ACHN (cell line): ENCODE measurements at regions not wholly inside any gene's neighbourhood (a gene's known extent, or its start where the extent isn't known, plus 50 kb on each side); places are given as distances from the start of the nearest gene placed in this dataset.
"Not testable (repeated sequence)": the region's sequence is repeated elsewhere in the genome, so short reads cannot be mapped to it uniquely, and the experiment has no call there.

ENCODE experiments used
- DNase-seq: peaks from one replicate; pipeline ENCODE4 v3.0.0-alpha.2; 2015
- in situ Hi-C: cut with HindIII; loops from 2 replicates; pipeline ENCODE4 v1.10.0; 2017; ENCODE audit warnings: low sequenced_read_pairs, low pct_ligation_motif_present, low pct_unique_long_range_greater_than_20kb

DNA sequence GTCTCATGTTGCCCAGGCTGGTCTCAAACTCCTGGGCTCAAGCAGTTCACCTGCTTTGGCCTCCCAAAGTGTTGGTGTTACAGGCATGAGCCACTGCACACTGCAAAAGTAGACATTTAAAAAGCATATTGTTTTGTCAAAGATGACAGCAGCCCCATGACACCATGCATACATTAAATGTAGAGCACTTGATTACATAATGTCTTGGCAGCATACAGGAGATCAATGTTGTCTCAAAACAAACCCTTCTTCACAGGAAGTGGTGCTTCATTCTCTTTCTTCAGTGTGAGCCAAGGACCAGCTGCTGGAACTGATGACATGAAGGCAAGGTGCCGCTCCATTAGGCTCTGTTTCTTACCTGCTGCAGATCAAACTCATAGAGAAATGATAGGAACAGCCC lies 218.4 kb downstream of the KLF6 start:
- no peak for DNase-seq
- in situ Hi-C loops: no loop called here

- no peak for DNase-seq
- in situ Hi-C loops: no loop called here
Observed at GRCh38 chr10:3564346-3565002, 220.5 kb downstream of the KLF6 start.

DNA sequence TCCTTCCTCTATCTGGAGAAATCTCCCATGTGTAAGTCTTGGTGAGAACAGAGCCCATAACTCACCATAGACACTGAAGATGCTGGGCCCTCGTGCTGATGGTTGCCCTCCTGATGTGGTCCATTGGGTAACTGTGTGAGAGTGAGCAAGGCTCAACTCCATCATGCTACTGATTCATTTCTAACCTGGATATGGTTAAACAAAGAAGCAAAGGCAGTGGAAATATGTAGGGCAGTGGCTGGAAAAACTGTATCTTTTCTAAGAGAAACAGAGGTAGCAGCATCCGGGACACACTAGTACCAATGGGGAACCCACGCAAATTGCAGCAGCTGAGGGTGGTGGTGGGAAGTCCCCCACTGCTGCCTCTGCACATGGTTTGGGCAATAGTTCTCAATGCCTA lies 221.7 kb downstream of the KLF6 start:
- DNase-seq: no peak
- in situ Hi-C loops: no loop called here

GRCh38 chr10:3560628-3561027 lies 224.4 kb downstream of the KLF6 start:
- DNase-seq, in situ Hi-C loops: not testable (repeated sequence)

DNA sequence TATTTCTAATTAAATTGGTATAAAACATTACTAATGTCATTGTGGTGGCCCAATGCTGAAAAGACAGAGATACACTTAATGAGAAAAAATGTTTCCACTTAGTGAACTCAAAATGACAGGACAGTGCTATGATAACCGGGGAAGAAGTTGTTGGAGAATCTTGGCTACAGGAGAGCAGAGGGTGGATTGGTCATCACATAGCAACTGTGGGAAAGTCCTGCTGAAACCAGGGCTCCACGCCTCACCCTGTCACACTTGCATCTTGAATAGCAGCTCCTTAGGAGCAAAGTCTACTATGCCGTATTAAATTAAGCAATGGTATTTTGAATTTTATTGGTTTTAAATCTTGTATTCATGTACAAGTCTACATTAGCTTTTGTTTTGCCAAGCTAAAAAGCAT lies 225.5 kb downstream of the KLF6 start:
- in situ Hi-C loops: no loop called here
- no peak for DNase-seq

GRCh38 chr10:3559011-3559410 lies 226.0 kb downstream of the KLF6 start:
- DNase-seq: no peak
- in situ Hi-C loops: no loop called here

DNA sequence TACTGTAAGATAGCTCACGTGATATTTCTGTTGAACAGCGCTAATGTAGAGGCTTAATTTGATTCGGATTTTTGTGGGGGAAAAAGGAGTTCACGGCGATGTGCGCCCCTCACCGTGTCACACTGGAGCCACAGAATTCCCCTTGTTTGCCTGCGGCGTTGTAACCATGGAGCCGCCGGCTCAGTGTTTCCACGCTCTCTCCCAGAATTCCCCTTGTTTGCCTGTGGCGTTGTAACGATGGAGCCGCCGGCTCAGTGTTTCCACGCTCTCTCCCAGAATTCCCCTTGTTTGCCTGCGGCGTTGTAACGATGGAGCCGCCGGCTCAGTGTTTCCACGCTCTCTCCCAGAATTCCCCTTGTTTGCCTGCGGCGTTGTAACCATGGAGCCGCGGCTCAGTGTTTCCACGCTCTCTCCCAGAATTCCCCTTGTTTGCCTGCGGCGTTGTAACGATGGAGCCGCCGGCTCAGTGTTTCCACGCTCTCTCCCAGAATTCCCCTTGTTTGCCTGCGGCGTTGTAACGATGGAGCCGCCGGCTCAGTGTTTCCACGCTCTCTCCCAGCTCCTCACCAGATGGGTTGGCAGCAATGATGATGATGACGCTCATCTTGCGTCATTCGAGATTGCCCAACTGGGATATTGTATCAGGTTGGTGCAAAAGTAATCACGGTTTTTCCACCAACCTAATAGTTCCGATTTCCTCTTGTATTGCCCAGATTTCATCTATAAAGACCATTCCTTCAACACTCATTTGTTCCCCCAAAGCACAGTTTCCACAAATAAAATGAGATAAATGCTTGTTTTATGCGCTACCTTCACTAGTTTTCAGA lies 228.6 kb downstream of the KLF6 start:
- in situ Hi-C loops: not testable (repeated sequence)

DNA sequence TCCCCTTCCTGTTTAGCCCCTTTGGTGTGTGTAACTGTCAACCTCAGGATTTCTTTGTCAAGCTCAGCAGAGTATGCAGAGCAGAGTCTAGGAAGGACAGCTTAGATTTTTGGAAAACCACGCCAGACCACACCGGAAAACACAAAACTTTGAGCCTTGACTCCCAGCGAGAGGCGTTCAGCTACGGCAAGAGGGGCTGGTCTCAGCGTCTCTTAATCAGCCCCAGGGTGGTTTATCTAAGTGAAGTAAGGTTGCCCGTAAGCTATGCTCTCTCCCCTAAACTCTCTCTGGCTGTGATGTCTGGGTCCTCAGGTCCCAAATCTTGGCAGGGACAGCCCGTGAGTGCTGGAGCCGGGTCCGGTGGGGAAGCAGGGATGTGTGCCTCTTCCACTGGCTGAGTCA lies 230.9 kb downstream of the KLF6 start:
- no peak for DNase-seq
- in situ Hi-C loops: no loop called here

More for the DNA sequence above, 228.6 kb downstream of the KLF6 start:
- not testable (repeated sequence) for DNase-seq

GRCh38 chr10:3552281-3552680 lies 232.7 kb downstream of the KLF6 start:
- in situ Hi-C loops: no loop called here
- no peak for DNase-seq

DNA sequence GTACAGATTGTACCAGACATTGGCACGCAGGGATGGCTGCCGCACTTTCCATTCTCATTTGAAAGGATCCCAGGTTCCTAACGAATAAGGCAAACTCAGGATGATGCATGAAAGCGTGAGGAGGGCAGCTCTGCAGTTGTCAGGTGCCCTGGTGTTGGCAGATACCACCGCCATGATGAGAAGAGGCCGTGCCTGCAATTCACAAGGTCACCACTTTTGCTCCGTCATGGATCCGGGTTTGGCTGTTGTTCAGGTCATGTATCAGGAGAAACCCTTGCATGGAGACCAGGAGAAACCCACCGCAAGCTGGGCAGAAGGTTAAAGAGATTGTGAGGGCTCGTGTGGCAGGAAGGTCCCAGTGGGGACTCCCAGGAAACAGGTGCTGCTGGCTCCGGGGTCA lies 233.2 kb downstream of the KLF6 start:
- DNase-seq: no peak
- in situ Hi-C loops: no loop called here

GRCh38 chr10:3549118-3549517 lies 235.9 kb downstream of the KLF6 start:
- in situ Hi-C loops: no loop called here
- DNase-seq: no peak

GRCh38 chr10:3548702-3549101 lies 236.3 kb downstream of the KLF6 start:
- in situ Hi-C loops: no loop called here
- no peak for DNase-seq

GRCh38 chr10:3548076-3548475 lies 236.9 kb downstream of the KLF6 start:
- no peak for DNase-seq
- in situ Hi-C loops: no loop called here

GRCh38 chr10:3544561-3544960 lies 240.4 kb downstream of the KLF6 start:
- in situ Hi-C loops: no loop called here
- no peak for DNase-seq

- DNase-seq: no peak
- in situ Hi-C loops: no loop called here
Observed at GRCh38 chr10:3542185-3542611, 242.8 kb downstream of the KLF6 start.

DNA sequence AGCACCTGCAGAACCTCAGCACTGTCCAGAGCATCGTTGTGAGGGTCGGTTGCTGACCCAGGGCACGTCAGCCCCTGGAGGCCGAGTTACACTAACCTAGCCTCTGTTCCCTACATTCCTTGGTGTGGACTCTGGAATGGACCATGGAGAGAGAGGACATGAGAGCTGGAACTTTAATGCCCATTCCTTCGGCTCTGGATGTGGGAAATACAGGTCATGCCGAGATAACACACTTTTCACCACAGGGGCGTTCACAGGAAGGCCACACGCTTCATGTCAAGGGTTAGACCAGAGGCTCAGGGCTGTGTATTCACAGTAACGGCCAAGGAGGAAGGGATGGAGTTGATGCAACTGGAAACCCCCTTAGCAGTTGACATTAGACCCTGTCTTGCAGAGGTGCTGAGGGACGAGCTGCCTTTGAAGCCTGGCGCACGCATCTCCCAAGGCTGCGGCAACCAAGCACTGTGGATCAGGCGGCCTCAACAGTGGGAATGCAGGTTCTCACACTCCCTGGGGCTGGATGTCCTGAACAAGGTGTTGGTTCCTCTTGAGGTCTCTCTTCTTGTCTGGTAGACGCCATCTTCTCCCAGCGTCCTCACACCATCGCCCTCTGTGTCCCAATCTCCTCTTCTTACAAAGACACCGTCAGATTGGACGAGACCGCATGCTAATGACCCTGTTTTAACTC lies 245.2 kb downstream of the KLF6 start:
- DNase-seq: no peak
- in situ Hi-C loops: no loop called here

- in situ Hi-C loops: no loop called here
- DNase-seq: peak; percentile 16
Observed at GRCh38 chr10:3538656-3539531, 246.1 kb downstream of the KLF6 start.

GRCh38 chr10:3538291-3538655 lies 246.7 kb downstream of the KLF6 start:
- no peak for DNase-seq
- in situ Hi-C loops: no loop called here

DNA sequence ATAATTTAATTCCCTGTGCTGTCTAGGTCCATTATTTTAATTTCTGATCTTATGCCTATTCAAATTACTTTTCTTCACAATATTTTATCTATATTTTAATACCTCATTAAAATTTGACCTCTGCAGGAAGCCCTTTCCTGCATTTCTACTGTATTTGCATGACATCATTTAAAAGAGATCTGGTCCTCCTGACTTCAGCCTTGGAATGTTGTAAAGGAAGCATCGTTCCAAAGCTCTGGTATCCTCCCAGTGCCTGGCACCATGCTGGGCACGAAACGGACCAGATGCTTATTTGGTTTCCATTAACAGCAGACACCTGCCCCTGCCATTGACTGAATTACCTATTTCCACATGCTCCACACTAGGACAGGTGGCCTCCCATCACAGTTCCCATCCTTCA lies 247.5 kb downstream of the KLF6 start:
- DNase-seq: no peak
- in situ Hi-C loops: no loop called here
